PC-3 (cell line): ENCODE measurements at regions not wholly inside any gene's neighbourhood (a gene's known extent, or its start where the extent isn't known, plus 50 kb on each side); places are given as distances from the start of the nearest gene placed in this dataset.

Experiments used
- ATAC-seq: fragments of 200-7000 bp; cut with Tn5 transposase; 2 replicates; pipeline ENCODE4 v1.9.1; 2020; ENCODE audit warnings: mild to moderate bottlenecking, moderate library complexity
- BruUV-seq: library from RNA; stranded (reverse); fragments of 400-500 nt; replicated peaks from 2 replicates; lab custom pipeline; 2021; lab: Mats Ljungman, UMichigan
- CTCF ChIA-PET: fragments of 300-600 bp; sonication (Branson Sonifier 250); formaldehyde crosslinking; loops from one replicate; lab custom pipeline; 2022; ENCODE audit warnings: antibody characterized with exemption; lab: Charles Lee
- POLR2A ChIA-PET: fragments of 300-600 bp; sonication (Branson Sonifier 250); formaldehyde crosslinking; loops from one replicate; lab custom pipeline; 2022; ENCODE audit warnings: antibody characterized with exemption; ENCODE audit not compliant: unreplicated experiment; lab: Charles Lee
- DNase-seq: peaks from one replicate; pipeline ENCODE4 v3.0.0-alpha.2; 2015
- H2AFZ ChIP-seq: fragments of 300-600 bp; sonication (generic); 2 replicates; pipeline ENCODE4 v1.6.0; 2016; ENCODE audit warnings: antibody characterized with exemption, low read length
- H3F3A ChIP-seq: fragments of 300-600 bp; sonication (generic); one replicate; pipeline ENCODE4 v1.6.0; 2017; ENCODE audit warnings: antibody characterized with exemption, low read length, control low read depth, mild to moderate bottlenecking; ENCODE audit not compliant: unreplicated experiment
- H3K27ac ChIP-seq: fragments of 300-600 bp; sonication (generic); 2 replicates; pipeline ENCODE4 v1.5.1; 2016; ENCODE audit warnings: mild to moderate bottlenecking, low read length
- H3K27me3 ChIP-seq: fragments of 300-600 bp; sonication (generic); 2 replicates; pipeline ENCODE4 v1.6.1; 2016; ENCODE audit warnings: low read length, mixed read lengths
- H3K36me3 ChIP-seq: fragments of 300-600 bp; sonication (generic); 2 replicates; pipeline ENCODE4 v1.6.1; 2016; ENCODE audit warnings: low read depth, mixed run types, low read length, mixed read lengths
- H3K4me1 ChIP-seq: fragments of 300-600 bp; sonication (generic); 2 replicates; pipeline ENCODE4 v1.5.1; 2016; ENCODE audit warnings: low read length; ENCODE audit not compliant: insufficient read depth
- H3K4me2 ChIP-seq: fragments of 300-600 bp; sonication (generic); 2 replicates; pipeline ENCODE4 v1.6.0; 2016; ENCODE audit warnings: low read length
- H3K4me3 ChIP-seq: fragments of 300-600 bp; sonication (generic); 2 replicates; pipeline ENCODE4 v1.5.1; 2016; ENCODE audit warnings: mild to moderate bottlenecking, low read length, mixed read lengths
- H3K79me2 ChIP-seq: fragments of 300-600 bp; sonication (generic); 2 replicates; pipeline ENCODE4 v1.6.1; 2017; ENCODE audit warnings: low read length, mixed read lengths
- H3K9ac ChIP-seq: fragments of 300-600 bp; sonication (generic); 2 replicates; pipeline ENCODE4 v1.6.0; 2016; ENCODE audit warnings: mild to moderate bottlenecking, low read length
- H3K9me2 ChIP-seq: fragments of 300-600 bp; sonication (generic); replicated peaks from 2 replicates; pipeline ENCODE4 v1.6.1; 2016; ENCODE audit warnings: mixed run types, low read length, mixed read lengths
- H3K9me3 ChIP-seq: fragments of 300-600 bp; sonication (generic); 2 replicates; pipeline ENCODE4 v1.6.1; 2016; ENCODE audit warnings: low read length, mixed read lengths
- H4K20me1 ChIP-seq: fragments of 300-600 bp; sonication (generic); 2 replicates; pipeline ENCODE4 v1.6.1; 2016; ENCODE audit warnings: low read length, mixed read lengths
- CTCF ChIP-seq: fragments of 300-600 bp; sonication (generic); conservative IDR thresholded peaks from 2 replicates; pipeline ENCODE4 v1.5.1; 2017; ENCODE audit warnings: antibody characterized with exemption, low read depth, mild to moderate bottlenecking, low read length
- EZH2 ChIP-seq: fragments of 300-600 bp; sonication (generic); IDR thresholded peaks from one replicate; pipeline ENCODE4 v1.6.1; 2017; ENCODE audit warnings: antibody characterized with exemption, mild to moderate bottlenecking, low read length; ENCODE audit not compliant: unreplicated experiment
- EZH2phosphoT487 ChIP-seq: fragments of 300-600 bp; sonication (generic); IDR thresholded peaks from 2 replicates; pipeline ENCODE4 v1.6.1; 2018; ENCODE audit warnings: mild to moderate bottlenecking, antibody characterized with exemption, low read length, borderline replicate concordance
- intact Hi-C: fragments of 100-400 bp; cut with micrococcal nuclease; formaldehyde crosslinking; loops from 2 replicates; pipeline ENCODE4 v1.9.0; 2023

GRCh38 chr2:8058652-8059051, 623.2 kb upstream of the ID2 start:
- H3K79me2 ChIP-seq: no peaks in the 10 kb centered on the region
- CTCF ChIA-PET: no interaction called here
- POLR2A ChIA-PET: no interaction called here

GRCh38 chr2:8059255-8059654, 622.6 kb upstream of the ID2 start:
- ChIA-PET CTCF (no interaction called here), POLR2A (no interaction called here)
- no peaks in the 10 kb centered on the region for H3K79me2 ChIP-seq
- no peak overlapping the region for H3K4me2 ChIP-seq
- H4K20me1 ChIP-seq: no peaks in the 10 kb centered on the region
- H3K4me1 ChIP-seq: no peaks in the 10 kb centered on the region
- DNase-seq (no peak), ATAC-seq (no peak)
- no peaks in the 10 kb centered on the region for H3K27me3 ChIP-seq
- no peak overlapping the region for H2AFZ ChIP-seq
- intact Hi-C loops: no loop called here
- H3K27ac ChIP-seq: no peak overlapping the region
- H3K9me2 ChIP-seq: no peaks in the 10 kb centered on the region
- no peak overlapping the region for H3K4me3 ChIP-seq
- no peaks in the 10 kb centered on the region for H3F3A ChIP-seq
- BruUV-seq: no TSS peak
- no peak overlapping the region for H3K9ac ChIP-seq
- H3K9me3 ChIP-seq: no peaks in the 10 kb centered on the region
- TF ChIP-seq EZH2phosphoT487 (no peak), CTCF (no peak), EZH2 (no peak)
- no peaks in the 10 kb centered on the region for H3K36me3 ChIP-seq

More at GRCh38 chr2:8058652-8059051, 623.2 kb upstream of the ID2 start:
- no peak for TF ChIP-seq EZH2
- TF ChIP-seq EZH2phosphoT487: no peak
- TF ChIP-seq CTCF: no peak
- no peaks in the 10 kb centered on the region for H3K27me3 ChIP-seq
- no peaks in the 10 kb centered on the region for H3K9me3 ChIP-seq
- no peak for DNase-seq
- H3K4me2 ChIP-seq: no peak overlapping the region
- no peak overlapping the region for H3K4me3 ChIP-seq
- no TSS peak for BruUV-seq
- H3F3A ChIP-seq: no peaks in the 10 kb centered on the region
- no peak overlapping the region for H3K9ac ChIP-seq
- no peaks in the 10 kb centered on the region for H3K36me3 ChIP-seq
- H4K20me1 ChIP-seq: no peaks in the 10 kb centered on the region
- H3K4me1 ChIP-seq: no peaks in the 10 kb centered on the region
- no peak overlapping the region for H3K27ac ChIP-seq
- no peak overlapping the region for H2AFZ ChIP-seq
- no peak for ATAC-seq
- intact Hi-C loops: no loop called here
- H3K9me2 ChIP-seq: no peaks in the 10 kb centered on the region

GRCh38 chr2:8059794-8060193, 622.1 kb upstream of the ID2 start:
- Histone ChIP-seq H3F3A (no peaks in the 10 kb centered on the region), H3K27me3 (no peaks in the 10 kb centered on the region), H3K9me3 (no peaks in the 10 kb centered on the region), H3K4me1 (no peaks in the 10 kb centered on the region), H3K79me2 (no peaks in the 10 kb centered on the region), H3K4me3 (no peak overlapping the region), H2AFZ (no peak overlapping the region), H4K20me1 (no peaks in the 10 kb centered on the region), H3K4me2 (no peak overlapping the region), H3K9me2 (no peaks in the 10 kb centered on the region), H3K9ac (no peak overlapping the region), H3K27ac (no peak overlapping the region), H3K36me3 (no peaks in the 10 kb centered on the region)
- intact Hi-C loops: no loop called here
- ATAC-seq (no peak), DNase-seq (no peak)
- no TSS peak for BruUV-seq
- TF ChIP-seq EZH2: no peak
- TF ChIP-seq CTCF: no peak
- no peak for TF ChIP-seq EZH2phosphoT487
- ChIA-PET CTCF (no interaction called here), POLR2A (no interaction called here)
